Chondrocyte (in vitro differentiated cells): ENCODE measurements at regions not wholly inside any gene's neighbourhood (a gene's known extent, or its start where the extent isn't known, plus 50 kb on each side); places are given as distances from the start of the nearest gene placed in this dataset.

ENCODE experiments used
- DNase-seq: peaks from one replicate; pipeline ENCODE4 v3.0.0; 2021; ENCODE audit warnings: mixed read lengths, low spot score
- H3K27ac Mint-ChIP-seq: one replicate; pipeline ENCODE4 v1.8.0; 2021; ENCODE audit warnings: mild to moderate bottlenecking, moderate library complexity, mixed read lengths; ENCODE audit not compliant: unreplicated experiment
- H3K27me3 Mint-ChIP-seq: 2 replicates; pipeline ENCODE4 v1.8.0; 2021; ENCODE audit warnings: low read depth, mixed read lengths
- H3K36me3 Mint-ChIP-seq: 2 replicates; pipeline ENCODE4 v1.8.0; 2021; ENCODE audit warnings: low read depth, mixed read lengths
- H3K4me1 Mint-ChIP-seq: 2 replicates; pipeline ENCODE4 v1.8.0; 2021; ENCODE audit warnings: low read depth, mild to moderate bottlenecking, mixed read lengths
- H3K4me3 Mint-ChIP-seq: one replicate; pipeline ENCODE4 v1.8.0; 2021; ENCODE audit warnings: mild to moderate bottlenecking, moderate library complexity, mixed read lengths; ENCODE audit not compliant: unreplicated experiment
- H3K9me3 Mint-ChIP-seq: 2 replicates; pipeline ENCODE4 v1.8.0; 2021; ENCODE audit warnings: low read depth, mixed read lengths
- TF ChIP-seq, protein P1 (sequence below): fragments of 200-600 bp; sonication (generic); IDR thresholded peaks from 2 replicates; pipeline ENCODE4 v1.5.0; 2021; ENCODE audit warnings: antibody characterized with exemption, mild to moderate bottlenecking, moderate library complexity

- TF ChIP-seq, protein P1, sequence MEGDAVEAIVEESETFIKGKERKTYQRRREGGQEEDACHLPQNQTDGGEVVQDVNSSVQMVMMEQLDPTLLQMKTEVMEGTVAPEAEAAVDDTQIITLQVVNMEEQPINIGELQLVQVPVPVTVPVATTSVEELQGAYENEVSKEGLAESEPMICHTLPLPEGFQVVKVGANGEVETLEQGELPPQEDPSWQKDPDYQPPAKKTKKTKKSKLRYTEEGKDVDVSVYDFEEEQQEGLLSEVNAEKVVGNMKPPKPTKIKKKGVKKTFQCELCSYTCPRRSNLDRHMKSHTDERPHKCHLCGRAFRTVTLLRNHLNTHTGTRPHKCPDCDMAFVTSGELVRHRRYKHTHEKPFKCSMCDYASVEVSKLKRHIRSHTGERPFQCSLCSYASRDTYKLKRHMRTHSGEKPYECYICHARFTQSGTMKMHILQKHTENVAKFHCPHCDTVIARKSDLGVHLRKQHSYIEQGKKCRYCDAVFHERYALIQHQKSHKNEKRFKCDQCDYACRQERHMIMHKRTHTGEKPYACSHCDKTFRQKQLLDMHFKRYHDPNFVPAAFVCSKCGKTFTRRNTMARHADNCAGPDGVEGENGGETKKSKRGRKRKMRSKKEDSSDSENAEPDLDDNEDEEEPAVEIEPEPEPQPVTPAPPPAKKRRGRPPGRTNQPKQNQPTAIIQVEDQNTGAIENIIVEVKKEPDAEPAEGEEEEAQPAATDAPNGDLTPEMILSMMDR, result no peak
- no peak for DNase-seq
- H3K27ac Mint-ChIP-seq, result no peak overlapping the region
- H3K36me3 Mint-ChIP-seq, result peaks cover 2% of the 10 kb centered on the region
- H3K4me1 Mint-ChIP-seq, result peaks cover 32% of the 10 kb centered on the region
- no peak overlapping the region for H3K4me3 Mint-ChIP-seq
- peaks cover 13% of the 10 kb centered on the region for H3K9me3 Mint-ChIP-seq
- no peaks in the 10 kb centered on the region for H3K27me3 Mint-ChIP-seq
These were observed 331.6 kb downstream of the BCOR start for GRCh38 chrX:39766085-39766726.

- Mint-ChIP-seq H3K4me3 (no peak overlapping the region), H3K36me3 (peaks cover 2% of the 10 kb centered on the region), H3K27ac (no peak overlapping the region), H3K4me1 (peaks cover 31% of the 10 kb centered on the region), H3K27me3 (no peaks in the 10 kb centered on the region), H3K9me3 (peaks cover 12% of the 10 kb centered on the region)
- no peak for DNase-seq
- TF ChIP-seq, protein P1, result no peak
These were observed 330.9 kb downstream of the BCOR start for GRCh38 chrX:39766855-39767254.

DNA sequence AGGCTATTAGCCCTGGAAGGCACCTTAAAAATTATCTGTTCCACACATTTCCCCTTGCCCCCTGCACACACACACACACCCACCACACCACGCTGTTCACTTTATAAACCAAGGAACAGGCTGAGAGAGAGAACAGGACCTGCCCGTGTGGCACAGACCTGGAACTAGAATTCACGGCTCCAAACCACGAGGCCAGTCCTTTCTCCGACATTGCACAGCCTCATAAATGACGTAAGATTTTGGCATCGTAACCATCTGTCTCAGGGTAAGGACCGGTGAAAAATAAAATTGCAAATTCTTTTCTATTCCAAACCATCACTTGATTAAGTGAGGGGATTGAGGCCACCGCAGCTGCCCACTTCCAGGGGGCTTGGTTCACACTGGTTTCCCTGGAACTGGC lies 330.3 kb downstream of the BCOR start:
- no peak for DNase-seq
- Mint-ChIP-seq H3K9me3 (peaks cover 6% of the 10 kb centered on the region), H3K4me1 (peaks cover 29% of the 10 kb centered on the region)

GRCh38 chrX:39769748-39770147 lies 328.0 kb downstream of the BCOR start:
- peaks cover 2% of the 10 kb centered on the region for H3K36me3 Mint-ChIP-seq
- no peak overlapping the region for H3K27ac Mint-ChIP-seq
- H3K27me3 Mint-ChIP-seq, result no peaks in the 10 kb centered on the region
- peaks cover 28% of the 10 kb centered on the region for H3K4me1 Mint-ChIP-seq
- TF ChIP-seq, protein P1, result no peak
- H3K9me3 Mint-ChIP-seq, result peaks cover 6% of the 10 kb centered on the region
- no peak for DNase-seq
- no peak overlapping the region for H3K4me3 Mint-ChIP-seq

More for the DNA sequence above, 330.3 kb downstream of the BCOR start:
- TF ChIP-seq, protein P1, result no peak
- no peak overlapping the region for H3K27ac Mint-ChIP-seq
- H3K36me3 Mint-ChIP-seq, result peaks cover 2% of the 10 kb centered on the region
- no peak overlapping the region for H3K4me3 Mint-ChIP-seq
- no peaks in the 10 kb centered on the region for H3K27me3 Mint-ChIP-seq

GRCh38 chrX:39771089-39771488 lies 326.7 kb downstream of the BCOR start:
- Mint-ChIP-seq H3K4me3 (no peak overlapping the region), H3K36me3 (peaks cover 2% of the 10 kb centered on the region), H3K27me3 (no peaks in the 10 kb centered on the region), H3K9me3 (peaks cover 6% of the 10 kb centered on the region), H3K4me1 (peaks cover 26% of the 10 kb centered on the region), H3K27ac (no peak overlapping the region)
- no peak for DNase-seq
- TF ChIP-seq, protein P1, result no peak
